PC-3 (cell line): ENCODE measurements at regions not wholly inside any gene's neighbourhood (a gene's known extent, or its start where the extent isn't known, plus 50 kb on each side); places are given as distances from the start of the nearest gene placed in this dataset.
"Not testable (repeated sequence)": the region's sequence is repeated elsewhere in the genome, so short reads cannot be mapped to it uniquely, and the experiment has no call there.

Source experiments
- CTCF ChIP-seq: fragments of 300-600 bp; sonication (generic); conservative IDR thresholded peaks from 2 replicates; pipeline ENCODE4 v1.5.1; 2017; ENCODE audit warnings: antibody characterized with exemption, low read depth, mild to moderate bottlenecking, low read length
- EZH2 ChIP-seq: fragments of 300-600 bp; sonication (generic); IDR thresholded peaks from one replicate; pipeline ENCODE4 v1.6.1; 2017; ENCODE audit warnings: antibody characterized with exemption, mild to moderate bottlenecking, low read length; ENCODE audit not compliant: unreplicated experiment
- EZH2phosphoT487 ChIP-seq: fragments of 300-600 bp; sonication (generic); IDR thresholded peaks from 2 replicates; pipeline ENCODE4 v1.6.1; 2018; ENCODE audit warnings: mild to moderate bottlenecking, antibody characterized with exemption, low read length, borderline replicate concordance

GRCh38 chr3:190176106-190176505, 55.4 kb upstream of the P3H2 start:
- not testable (repeated sequence) for TF ChIP-seq EZH2, CTCF, EZH2phosphoT487
